Left ventricle myocardium inferior (tissue), 1 donor: ENCODE measurements at regions not wholly inside any gene's neighbourhood (a gene's known extent, or its start where the extent isn't known, plus 50 kb on each side); places are given as distances from the start of the nearest gene placed in this dataset.

ENCODE experiments used
- DNase-seq: peaks from one replicate; pipeline ENCODE4 v3.0.0-alpha.2; 2020
- H3K27ac ChIP-seq: fragments of 200-600 bp; replicated peaks from 2 replicates; pipeline ENCODE4 v1.8.0; 2021
- H3K27me3 ChIP-seq: fragments of 200-600 bp; 2 replicates; pipeline ENCODE4 v1.8.0; 2021; ENCODE audit warnings: low read depth
- H3K36me3 ChIP-seq: fragments of 200-600 bp; 2 replicates; pipeline ENCODE4 v1.8.0; 2021
- H3K4me1 ChIP-seq: fragments of 200-600 bp; 2 replicates; pipeline ENCODE4 v1.8.0; 2021
- H3K4me3 ChIP-seq: fragments of 200-600 bp; 2 replicates; pipeline ENCODE4 v1.8.0; 2021; ENCODE audit warnings: mild to moderate bottlenecking, moderate library complexity
- H3K9me3 ChIP-seq: fragments of 200-600 bp; replicated peaks from 2 replicates; pipeline ENCODE4 v1.8.0; 2021
- intact Hi-C: fragments of 100-400 bp; cut with micrococcal nuclease; formaldehyde crosslinking; loops from one replicate; pipeline ENCODE4 v1.11.0; 2022
- TF ChIP-seq, protein P1 (sequence below): fragments of 200-600 bp; IDR thresholded peaks from 2 replicates; pipeline ENCODE4 v1.8.0; 2021; ENCODE audit warnings: antibody characterized with exemption, mild to moderate bottlenecking, borderline replicate concordance
- donor health status: DM: no; HTN: yes; CAD: no; lungs with severe emphysema.

DNA sequence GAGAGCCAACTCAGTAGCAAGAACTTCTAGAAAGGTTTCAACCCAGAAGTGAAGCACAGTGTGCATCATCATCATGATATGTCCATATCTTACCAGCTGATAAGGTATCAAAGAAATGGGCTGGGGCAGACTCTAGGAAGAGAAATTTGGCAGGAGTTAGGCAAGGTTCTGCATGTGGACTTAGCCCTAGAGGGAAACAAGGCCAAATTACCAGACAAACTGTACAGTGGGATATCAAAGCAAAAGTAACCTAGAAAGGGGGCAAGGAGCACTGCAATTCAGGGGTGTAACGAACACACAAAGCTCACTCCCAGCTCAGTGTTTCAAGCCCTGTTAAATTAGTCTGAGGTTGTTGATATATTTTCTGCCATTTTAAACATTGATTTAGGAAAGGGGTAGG lies 407.4 kb downstream of the SMARCA1 start:
- H3K4me1 ChIP-seq: no peaks in the 10 kb centered on the region
- TF ChIP-seq, protein P1, sequence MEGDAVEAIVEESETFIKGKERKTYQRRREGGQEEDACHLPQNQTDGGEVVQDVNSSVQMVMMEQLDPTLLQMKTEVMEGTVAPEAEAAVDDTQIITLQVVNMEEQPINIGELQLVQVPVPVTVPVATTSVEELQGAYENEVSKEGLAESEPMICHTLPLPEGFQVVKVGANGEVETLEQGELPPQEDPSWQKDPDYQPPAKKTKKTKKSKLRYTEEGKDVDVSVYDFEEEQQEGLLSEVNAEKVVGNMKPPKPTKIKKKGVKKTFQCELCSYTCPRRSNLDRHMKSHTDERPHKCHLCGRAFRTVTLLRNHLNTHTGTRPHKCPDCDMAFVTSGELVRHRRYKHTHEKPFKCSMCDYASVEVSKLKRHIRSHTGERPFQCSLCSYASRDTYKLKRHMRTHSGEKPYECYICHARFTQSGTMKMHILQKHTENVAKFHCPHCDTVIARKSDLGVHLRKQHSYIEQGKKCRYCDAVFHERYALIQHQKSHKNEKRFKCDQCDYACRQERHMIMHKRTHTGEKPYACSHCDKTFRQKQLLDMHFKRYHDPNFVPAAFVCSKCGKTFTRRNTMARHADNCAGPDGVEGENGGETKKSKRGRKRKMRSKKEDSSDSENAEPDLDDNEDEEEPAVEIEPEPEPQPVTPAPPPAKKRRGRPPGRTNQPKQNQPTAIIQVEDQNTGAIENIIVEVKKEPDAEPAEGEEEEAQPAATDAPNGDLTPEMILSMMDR: no peak
- intact Hi-C loops: no loop called here
- H3K27me3 ChIP-seq: no peaks in the 10 kb centered on the region
- no peaks in the 10 kb centered on the region for H3K9me3 ChIP-seq
- no peak for DNase-seq
- H3K36me3 ChIP-seq: no peaks in the 10 kb centered on the region
- no peak overlapping the region for H3K4me3 ChIP-seq
- no peak overlapping the region for H3K27ac ChIP-seq

DNA sequence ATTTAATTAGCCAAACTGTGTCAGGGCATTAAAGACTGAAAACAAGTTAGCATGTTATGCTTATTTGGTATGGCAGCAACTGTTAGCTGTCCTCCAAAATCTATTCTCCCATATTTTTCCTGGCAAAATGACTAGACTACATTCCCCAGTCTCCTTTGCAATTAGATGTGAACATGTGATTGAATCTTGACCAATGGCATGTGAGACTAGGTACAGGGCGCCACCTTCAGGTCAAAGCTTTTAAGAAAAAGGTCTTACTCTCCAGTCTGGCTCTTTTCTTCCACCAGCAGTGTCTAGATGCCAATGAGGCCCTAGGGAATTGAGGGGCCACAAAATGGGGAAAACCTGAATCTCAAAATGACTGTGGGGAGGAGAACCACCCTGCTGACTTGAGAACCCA lies 408.2 kb downstream of the SMARCA1 start:
- no peaks in the 10 kb centered on the region for H3K4me1 ChIP-seq
- DNase-seq: no peak
- no peak overlapping the region for H3K27ac ChIP-seq
- H3K36me3 ChIP-seq: no peaks in the 10 kb centered on the region
- TF ChIP-seq, protein P1: no peak
- H3K4me3 ChIP-seq: no peak overlapping the region
- intact Hi-C loops: no loop called here
- H3K27me3 ChIP-seq: no peaks in the 10 kb centered on the region
- no peaks in the 10 kb centered on the region for H3K9me3 ChIP-seq

DNA sequence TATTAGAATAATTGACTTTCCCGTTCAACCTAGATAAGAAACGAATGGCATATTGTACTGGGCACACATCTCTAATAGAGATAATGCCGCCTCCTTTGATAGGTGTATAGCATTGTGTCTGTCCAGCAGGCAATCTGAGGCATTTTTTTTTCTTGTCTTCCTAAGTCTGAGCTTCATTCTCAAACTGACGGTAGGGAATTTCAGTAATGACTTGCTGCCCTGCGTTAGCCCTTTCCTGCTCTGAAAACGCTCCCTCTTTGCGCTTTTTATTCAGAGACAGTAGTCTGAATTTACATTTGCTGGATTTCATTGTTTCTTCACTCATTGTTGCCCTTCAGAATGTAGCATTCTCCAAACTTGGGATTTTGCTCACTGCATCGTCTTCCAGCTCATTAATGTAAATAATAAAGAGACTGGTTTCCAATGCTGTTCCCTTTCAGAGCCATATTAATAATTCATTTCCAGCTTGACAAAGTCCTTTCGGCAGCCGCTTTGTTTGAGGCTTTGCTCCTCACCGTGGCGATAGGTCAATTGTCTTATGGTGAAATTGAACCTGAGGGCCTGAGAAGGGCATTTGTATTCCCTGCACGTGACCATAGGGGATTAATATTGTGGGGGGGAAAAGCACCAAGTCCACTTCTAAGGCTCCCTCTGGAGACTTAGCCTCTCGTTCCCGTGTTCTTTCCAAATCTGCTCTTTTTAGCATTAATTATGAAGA lies 412.1 kb downstream of the SMARCA1 start:
- H3K4me3 ChIP-seq: no peak overlapping the region
- H3K36me3 ChIP-seq: no peaks in the 10 kb centered on the region
- no peak overlapping the region for H3K27ac ChIP-seq
- TF ChIP-seq, protein P1: no peak
- no peaks in the 10 kb centered on the region for H3K4me1 ChIP-seq
- intact Hi-C loops: no loop called here
- no peaks in the 10 kb centered on the region for H3K27me3 ChIP-seq
- no peaks in the 10 kb centered on the region for H3K9me3 ChIP-seq
- no peak for DNase-seq

DNA sequence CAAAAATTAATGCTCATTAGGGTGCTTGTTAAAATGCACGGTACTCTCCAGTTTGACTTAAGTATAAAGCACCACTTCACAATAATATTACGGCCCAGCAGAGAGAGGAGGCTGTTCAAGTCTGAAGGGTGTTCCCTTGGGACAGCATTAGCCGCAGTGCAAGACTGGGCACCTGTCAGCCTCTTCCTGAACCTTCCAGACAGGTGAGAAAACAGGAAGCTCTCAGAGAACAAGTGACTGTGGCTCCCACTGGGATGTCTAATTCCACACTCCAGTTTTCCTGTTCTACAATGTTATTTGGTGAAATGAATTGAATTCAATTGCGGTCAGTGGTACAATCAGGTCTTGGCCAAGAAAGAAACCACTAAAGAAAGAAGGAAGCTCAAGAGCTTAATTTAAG lies 414.4 kb downstream of the SMARCA1 start:
- Histone ChIP-seq H3K27me3 (no peaks in the 10 kb centered on the region), H3K4me1 (no peaks in the 10 kb centered on the region), H3K4me3 (no peak overlapping the region), H3K36me3 (no peaks in the 10 kb centered on the region), H3K27ac (no peak overlapping the region), H3K9me3 (no peaks in the 10 kb centered on the region)
- DNase-seq: no peak
- intact Hi-C loops: no loop called here
- TF ChIP-seq, protein P1: no peak

DNA sequence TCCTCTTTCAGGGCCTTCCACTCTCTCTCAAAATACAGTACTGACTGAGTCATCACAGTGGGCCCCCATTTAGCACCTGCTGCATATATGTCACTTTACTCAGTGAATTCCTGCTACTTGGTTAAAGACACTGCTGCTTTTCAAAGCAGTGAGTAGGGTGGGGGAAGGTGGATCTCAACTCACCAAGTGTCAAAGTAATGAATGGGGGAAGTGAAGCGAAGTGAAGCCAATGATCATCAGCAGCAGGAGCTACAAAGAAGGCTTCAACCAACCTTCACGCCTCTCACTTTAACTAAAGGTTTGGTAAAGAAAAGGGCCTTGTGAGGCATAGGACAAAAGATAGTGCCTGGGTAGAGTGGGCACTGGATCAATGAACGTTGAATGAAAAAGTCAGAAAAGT lies 424.1 kb downstream of the SMARCA1 start:
- no peak for DNase-seq
- TF ChIP-seq, protein P1: no peak
- Histone ChIP-seq H3K27ac (no peak overlapping the region), H3K4me3 (no peak overlapping the region), H3K36me3 (no peaks in the 10 kb centered on the region), H3K4me1 (no peaks in the 10 kb centered on the region), H3K9me3 (no peaks in the 10 kb centered on the region), H3K27me3 (no peaks in the 10 kb centered on the region)
- intact Hi-C loops: no loop called here

DNA sequence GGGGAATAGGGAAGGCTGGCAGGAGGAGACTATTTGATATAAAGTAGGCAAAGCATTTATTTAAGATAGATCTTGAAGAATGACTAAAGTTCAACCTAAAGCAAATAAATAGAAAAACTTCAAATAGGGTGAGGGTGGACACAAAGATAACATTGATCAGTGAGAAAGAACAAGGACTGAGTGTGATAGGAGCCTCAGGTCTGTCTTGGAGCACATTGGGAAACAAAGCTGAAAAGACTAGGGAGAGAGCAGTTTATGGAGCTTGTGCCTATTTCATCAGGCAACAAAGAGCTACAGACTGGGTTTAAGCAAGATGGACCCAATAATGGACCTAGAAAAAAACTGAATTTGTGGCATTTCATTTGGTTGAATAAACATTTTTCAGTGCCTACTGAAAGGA lies 425.6 kb downstream of the SMARCA1 start:
- H3K36me3 ChIP-seq: no peaks in the 10 kb centered on the region
- H3K4me1 ChIP-seq: no peaks in the 10 kb centered on the region
- H3K4me3 ChIP-seq: no peak overlapping the region
- no peaks in the 10 kb centered on the region for H3K9me3 ChIP-seq
- intact Hi-C loops: no loop called here
- TF ChIP-seq, protein P1: no peak
- no peak for DNase-seq
- no peak overlapping the region for H3K27ac ChIP-seq
- H3K27me3 ChIP-seq: no peaks in the 10 kb centered on the region
